ENCODE measurements at regions not wholly inside any gene's neighbourhood (a gene's known extent, or its start where the extent isn't known, plus 50 kb on each side); places are given as distances from the start of the nearest gene placed in this dataset.

DNA sequence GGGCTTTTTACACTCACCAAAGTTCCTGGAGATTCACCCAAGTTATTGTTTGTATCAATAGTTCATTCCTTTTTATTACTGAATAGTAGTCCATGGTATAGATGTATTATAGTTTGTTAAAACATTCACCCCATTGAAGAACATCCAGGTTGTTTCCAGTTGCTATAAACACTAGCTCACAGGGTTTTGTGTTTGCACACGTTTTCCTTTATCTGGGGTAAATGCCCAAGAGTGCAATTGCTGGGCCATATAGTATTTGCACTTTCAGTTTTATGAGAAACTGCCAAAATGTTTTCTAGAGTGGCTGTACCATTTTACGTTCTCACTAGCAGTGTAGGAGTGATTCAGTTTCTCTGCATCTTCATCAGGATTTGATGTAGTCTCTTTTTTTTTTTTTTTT lies 57.1 kb downstream of the CBLL2 start:
- TF ChIP-seq POLR2A (IDR thresholded peaks at IDR 0.05) = no peak
- TF ChIP-seq, protein P1, sequence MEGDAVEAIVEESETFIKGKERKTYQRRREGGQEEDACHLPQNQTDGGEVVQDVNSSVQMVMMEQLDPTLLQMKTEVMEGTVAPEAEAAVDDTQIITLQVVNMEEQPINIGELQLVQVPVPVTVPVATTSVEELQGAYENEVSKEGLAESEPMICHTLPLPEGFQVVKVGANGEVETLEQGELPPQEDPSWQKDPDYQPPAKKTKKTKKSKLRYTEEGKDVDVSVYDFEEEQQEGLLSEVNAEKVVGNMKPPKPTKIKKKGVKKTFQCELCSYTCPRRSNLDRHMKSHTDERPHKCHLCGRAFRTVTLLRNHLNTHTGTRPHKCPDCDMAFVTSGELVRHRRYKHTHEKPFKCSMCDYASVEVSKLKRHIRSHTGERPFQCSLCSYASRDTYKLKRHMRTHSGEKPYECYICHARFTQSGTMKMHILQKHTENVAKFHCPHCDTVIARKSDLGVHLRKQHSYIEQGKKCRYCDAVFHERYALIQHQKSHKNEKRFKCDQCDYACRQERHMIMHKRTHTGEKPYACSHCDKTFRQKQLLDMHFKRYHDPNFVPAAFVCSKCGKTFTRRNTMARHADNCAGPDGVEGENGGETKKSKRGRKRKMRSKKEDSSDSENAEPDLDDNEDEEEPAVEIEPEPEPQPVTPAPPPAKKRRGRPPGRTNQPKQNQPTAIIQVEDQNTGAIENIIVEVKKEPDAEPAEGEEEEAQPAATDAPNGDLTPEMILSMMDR (IDR thresholded peaks at IDR 0.05) = no peak
